T-helper 17 cell (primary cell): ENCODE measurements at regions not wholly inside any gene's neighbourhood (a gene's known extent, or its start where the extent isn't known, plus 50 kb on each side); places are given as distances from the start of the nearest gene placed in this dataset.

ENCODE experiments used
- ATAC-seq: fragments of 150-1000 bp; cut with Tn5 transposase; 2 replicates; pipeline ENCODE4 v1.10.0; 2021; ENCODE audit warnings: mild to moderate bottlenecking, moderate library complexity
- DNase-seq, 3 donors: peaks; one replicate each; pipeline versions ENCODE4 v3.0.0 to v3.0.0-alpha.2; 2020 to 2021
- H3K9me3 ChIP-seq: one replicate; pipeline ENCODE4 v1.7.0; 2013; ENCODE audit warnings: low read length, mild to moderate bottlenecking; ENCODE audit not compliant: control insufficient read depth, poor library complexity, severe bottlenecking
- H3K27ac Mint-ChIP-seq: one replicate; pipeline ENCODE4 v1.8.0; 2022; ENCODE audit warnings: mild to moderate bottlenecking, moderate library complexity, mixed read lengths
- H3K27me3 Mint-ChIP-seq: one replicate; pipeline ENCODE4 v1.8.0; 2022; ENCODE audit warnings: mixed read lengths
- H3K36me3 Mint-ChIP-seq: one replicate; pipeline ENCODE4 v1.8.0; 2022; ENCODE audit warnings: low read depth, mixed read lengths
- H3K4me1 Mint-ChIP-seq: one replicate; pipeline ENCODE4 v1.8.0; 2022; ENCODE audit warnings: mild to moderate bottlenecking, mixed read lengths
- H3K4me3 Mint-ChIP-seq: one replicate; pipeline ENCODE4 v1.8.0; 2022; ENCODE audit warnings: mild to moderate bottlenecking, moderate library complexity, mixed read lengths

- peaks cover 2% of the 10 kb centered on the region for H3K36me3 Mint-ChIP-seq
- H3K9me3 ChIP-seq: no peaks in the 10 kb centered on the region
- H3K27me3 Mint-ChIP-seq: peaks cover 16% of the 10 kb centered on the region
- no peaks in the 10 kb centered on the region for H3K4me1 Mint-ChIP-seq
- no peak for DNase-seq
- H3K27ac Mint-ChIP-seq: no peak overlapping the region
- no peak overlapping the region for H3K4me3 Mint-ChIP-seq
- ATAC-seq: no peak
Measured at GRCh38 chr14:51512316-51512715, 139.4 kb upstream of the FRMD6 start.

GRCh38 chr14:51513281-51513680, 138.4 kb upstream of the FRMD6 start:
- no peak for DNase-seq
- no peak overlapping the region for H3K27ac Mint-ChIP-seq
- no peak for ATAC-seq

GRCh38 chr14:51513933-51514332, 137.8 kb upstream of the FRMD6 start:
- DNase-seq (no peak), ATAC-seq (no peak)
- H3K4me1 Mint-ChIP-seq: no peaks in the 10 kb centered on the region
- no peaks in the 10 kb centered on the region for H3K9me3 ChIP-seq
- H3K27me3 Mint-ChIP-seq: peaks cover 8% of the 10 kb centered on the region
- H3K4me3 Mint-ChIP-seq: no peak overlapping the region
- H3K36me3 Mint-ChIP-seq: no peaks in the 10 kb centered on the region
- H3K27ac Mint-ChIP-seq: no peak overlapping the region

More at GRCh38 chr14:51513281-51513680, 138.4 kb upstream of the FRMD6 start:
- Mint-ChIP-seq H3K4me1 (no peaks in the 10 kb centered on the region), H3K36me3 (peaks cover 1% of the 10 kb centered on the region), H3K4me3 (no peak overlapping the region), H3K27me3 (peaks cover 15% of the 10 kb centered on the region)
- no peaks in the 10 kb centered on the region for H3K9me3 ChIP-seq

- no peaks in the 10 kb centered on the region for H3K36me3 Mint-ChIP-seq
- H3K27ac Mint-ChIP-seq: no peak overlapping the region
- DNase-seq: no peak
- no peaks in the 10 kb centered on the region for H3K9me3 ChIP-seq
- H3K4me1 Mint-ChIP-seq: no peaks in the 10 kb centered on the region
- ATAC-seq: no peak
- peaks cover 13% of the 10 kb centered on the region for H3K27me3 Mint-ChIP-seq
- no peak overlapping the region for H3K4me3 Mint-ChIP-seq
Measured at GRCh38 chr14:51515611-51516010, 136.1 kb upstream of the FRMD6 start.

- Mint-ChIP-seq H3K4me1 (no peaks in the 10 kb centered on the region), H3K4me3 (no peak overlapping the region), H3K27ac (no peak overlapping the region), H3K36me3 (no peaks in the 10 kb centered on the region), H3K27me3 (peaks cover 13% of the 10 kb centered on the region)
- ATAC-seq (no peak), DNase-seq (no peak)
- H3K9me3 ChIP-seq: no peaks in the 10 kb centered on the region
Measured at GRCh38 chr14:51516706-51517395, 134.9 kb upstream of the FRMD6 start.

GRCh38 chr14:51518280-51518679, 133.4 kb upstream of the FRMD6 start:
- no peak for ATAC-seq
- peaks cover 17% of the 10 kb centered on the region for H3K27me3 Mint-ChIP-seq
- H3K27ac Mint-ChIP-seq: no peak overlapping the region
- no peaks in the 10 kb centered on the region for H3K36me3 Mint-ChIP-seq
- no peak overlapping the region for H3K4me3 Mint-ChIP-seq
- no peaks in the 10 kb centered on the region for H3K4me1 Mint-ChIP-seq
- no peak for DNase-seq
- no peaks in the 10 kb centered on the region for H3K9me3 ChIP-seq

GRCh38 chr14:51518711-51519110, 133.0 kb upstream of the FRMD6 start:
- ATAC-seq (no peak), DNase-seq (no peak)
- Mint-ChIP-seq H3K36me3 (no peaks in the 10 kb centered on the region), H3K27ac (no peak overlapping the region), H3K27me3 (peaks cover 17% of the 10 kb centered on the region), H3K4me3 (no peak overlapping the region), H3K4me1 (no peaks in the 10 kb centered on the region)
- H3K9me3 ChIP-seq: no peaks in the 10 kb centered on the region

- no peaks in the 10 kb centered on the region for H3K36me3 Mint-ChIP-seq
- DNase-seq: no peak
- no peak for ATAC-seq
- no peak overlapping the region for H3K27ac Mint-ChIP-seq
- no peaks in the 10 kb centered on the region for H3K9me3 ChIP-seq
- no peak overlapping the region for H3K4me3 Mint-ChIP-seq
- no peaks in the 10 kb centered on the region for H3K4me1 Mint-ChIP-seq
- H3K27me3 Mint-ChIP-seq: peaks cover 23% of the 10 kb centered on the region
Measured at GRCh38 chr14:51520087-51520486, 131.6 kb upstream of the FRMD6 start.

- ATAC-seq: no peak
- no peaks in the 10 kb centered on the region for H3K4me1 Mint-ChIP-seq
Measured at GRCh38 chr14:51521764-51522163, 129.9 kb upstream of the FRMD6 start.

GRCh38 chr14:51523243-51523642, 128.5 kb upstream of the FRMD6 start:
- DNase-seq (no peak), ATAC-seq (no peak)
- H3K4me3 Mint-ChIP-seq: no peak overlapping the region
- H3K27me3 Mint-ChIP-seq: peaks cover 45% of the 10 kb centered on the region
- no peaks in the 10 kb centered on the region for H3K9me3 ChIP-seq
- H3K36me3 Mint-ChIP-seq: no peaks in the 10 kb centered on the region
- H3K27ac Mint-ChIP-seq: no peak overlapping the region
- no peaks in the 10 kb centered on the region for H3K4me1 Mint-ChIP-seq

More at GRCh38 chr14:51521764-51522163, 129.9 kb upstream of the FRMD6 start:
- peaks cover 39% of the 10 kb centered on the region for H3K27me3 Mint-ChIP-seq
- H3K27ac Mint-ChIP-seq: no peak overlapping the region
- no peak overlapping the region for H3K4me3 Mint-ChIP-seq
- no peak for DNase-seq
- no peaks in the 10 kb centered on the region for H3K9me3 ChIP-seq
- no peaks in the 10 kb centered on the region for H3K36me3 Mint-ChIP-seq

GRCh38 chr14:51525739-51526138, 126.0 kb upstream of the FRMD6 start:
- H3K4me3 Mint-ChIP-seq: no peak overlapping the region
- H3K27me3 Mint-ChIP-seq: peaks cover 53% of the 10 kb centered on the region
- no peak for DNase-seq
- H3K4me1 Mint-ChIP-seq: no peaks in the 10 kb centered on the region
- H3K27ac Mint-ChIP-seq: no peak overlapping the region
- H3K9me3 ChIP-seq: no peaks in the 10 kb centered on the region
- no peak for ATAC-seq
- H3K36me3 Mint-ChIP-seq: no peaks in the 10 kb centered on the region

- ATAC-seq: no peak
- Mint-ChIP-seq H3K36me3 (no peaks in the 10 kb centered on the region), H3K4me1 (no peaks in the 10 kb centered on the region), H3K27me3 (peaks cover 53% of the 10 kb centered on the region), H3K27ac (no peak overlapping the region), H3K4me3 (no peak overlapping the region)
- DNase-seq: no peak
- H3K9me3 ChIP-seq: no peaks in the 10 kb centered on the region
Measured at GRCh38 chr14:51527073-51527472, 124.6 kb upstream of the FRMD6 start.

- DNase-seq (no peak), ATAC-seq (no peak)
- no peaks in the 10 kb centered on the region for H3K36me3 Mint-ChIP-seq
- peaks cover 43% of the 10 kb centered on the region for H3K27me3 Mint-ChIP-seq
- H3K4me3 Mint-ChIP-seq: no peak overlapping the region
- H3K4me1 Mint-ChIP-seq: no peaks in the 10 kb centered on the region
- H3K9me3 ChIP-seq: no peaks in the 10 kb centered on the region
- H3K27ac Mint-ChIP-seq: no peak overlapping the region
Measured at GRCh38 chr14:51529736-51530135, 122.0 kb upstream of the FRMD6 start.

GRCh38 chr14:51533160-51533559, 118.5 kb upstream of the FRMD6 start:
- ATAC-seq (no peak), DNase-seq (no peak)
- Mint-ChIP-seq H3K4me3 (no peak overlapping the region), H3K27ac (no peak overlapping the region), H3K27me3 (peaks cover 15% of the 10 kb centered on the region), H3K36me3 (no peaks in the 10 kb centered on the region), H3K4me1 (no peaks in the 10 kb centered on the region)
- no peaks in the 10 kb centered on the region for H3K9me3 ChIP-seq
